Breast epithelium (tissue), 4 donors: ENCODE measurements at regions not wholly inside any gene's neighbourhood (a gene's known extent, or its start where the extent isn't known, plus 50 kb on each side); places are given as distances from the start of the nearest gene placed in this dataset.

Experiments used
- DNase-seq, 2 donors: peaks; one replicate each; pipeline ENCODE4 v3.0.0-alpha.2; 2019; ENCODE audit warnings: low spot score in 2 of 2
- H3K27ac ChIP-seq, 2 donors: fragments of 200-600 bp; sonication (generic) in 1 of 2; one replicate each; pipeline ENCODE4 v1.5.1; 2016 to 2019; ENCODE audit warnings: mild to moderate bottlenecking in 1 of 2
- H3K27me3 ChIP-seq, 2 donors: fragments of 200-600 bp; sonication (generic) in 1 of 2; one replicate each; pipeline versions ENCODE4 v1.5.1 to v1.6.0; 2017 to 2019; ENCODE audit warnings: control low read depth in 1 of 2, mild to moderate bottlenecking in 1 of 2
- H3K36me3 ChIP-seq: fragments of 200-600 bp; one replicate; pipeline ENCODE4 v1.5.1; 2019
- H3K4me1 ChIP-seq, 2 donors: fragments of 200-600 bp; sonication (generic); one replicate each; pipeline ENCODE4 v1.5.1; 2016 to 2019; ENCODE audit warnings: control low read depth in 1 of 2
- H3K4me3 ChIP-seq, 3 donors: fragments of 200-600 bp; sonication (generic); 1 replicate in 2 of 3; 2 replicates in 1 of 3; pipeline ENCODE4 v1.5.1; 2016 to 2019; ENCODE audit warnings: mild to moderate bottlenecking in 3 of 3, moderate library complexity in 2 of 3
- H3K9me3 ChIP-seq, 2 donors: fragments of 200-600 bp; sonication (generic) in 1 of 2; one replicate each; pipeline ENCODE4 v1.5.1; 2016 to 2019; ENCODE audit warnings: control low read depth in 1 of 2
- CTCF ChIP-seq, 3 donors: fragments of 450-650 bp; IDR thresholded peaks; one replicate each; pipeline ENCODE4 v1.5.1; 2016 to 2017; ENCODE audit warnings: antibody characterized with exemption in 3 of 3, mild to moderate bottlenecking in 3 of 3, moderate library complexity in 3 of 3
- POLR2A ChIP-seq: fragments of 450-650 bp; IDR thresholded peaks from one replicate; pipeline ENCODE4 v1.6.1; 2016; ENCODE audit warnings: antibody characterized with exemption, mild to moderate bottlenecking, moderate library complexity
- POLR2AphosphoS5 ChIP-seq, 3 donors: sonication (generic); formaldehyde crosslinking; IDR thresholded peaks; one replicate each; pipeline ENCODE4 v1.6.1; 2017; ENCODE audit warnings: antibody characterized with exemption in 3 of 3
- intact Hi-C: fragments of 100-400 bp; cut with DNase I; formaldehyde crosslinking; loops from one replicate; pipeline ENCODE4 v1.15.1; 2023; ENCODE audit warnings: low total_unique reads

GRCh38 chr1:187283984-187284383 is 455.2 kb downstream of the PLA2G4A start:
- no peak for DNase-seq
- Histone ChIP-seq H3K4me3 (no peak overlapping the region), H3K4me1 (no peaks in the 10 kb centered on the region), H3K27me3 (no peaks in the 10 kb centered on the region), H3K36me3 (no peaks in the 10 kb centered on the region), H3K27ac (no peak overlapping the region), H3K9me3 (peaks cover 0 to 3% of the 10 kb centered on the region in 2 donors)
- intact Hi-C loops: no loop called here
- TF ChIP-seq CTCF (IDR thresholded peaks at IDR 0.05): no peak
- no peak for TF ChIP-seq POLR2AphosphoS5 (IDR thresholded peaks at IDR 0.05)
- no peak for TF ChIP-seq POLR2A

- intact Hi-C loops: no loop called here
- no peak for DNase-seq
- Histone ChIP-seq H3K4me3 (no peak overlapping the region), H3K27ac (no peak overlapping the region), H3K27me3 (no peaks in the 10 kb centered on the region), H3K9me3 (no peaks in the 10 kb centered on the region), H3K4me1 (no peaks in the 10 kb centered on the region), H3K36me3 (no peaks in the 10 kb centered on the region)
- no peak for TF ChIP-seq CTCF (IDR thresholded peaks at IDR 0.05)
- TF ChIP-seq POLR2A: no peak
- no peak for TF ChIP-seq POLR2AphosphoS5 (IDR thresholded peaks at IDR 0.05)
Measured at GRCh38 chr1:187294421-187295201, 465.9 kb downstream of the PLA2G4A start.

GRCh38 chr1:187300081-187300480 is 471.3 kb downstream of the PLA2G4A start:
- no peak for DNase-seq
- no peak for TF ChIP-seq CTCF (IDR thresholded peaks at IDR 0.05)
- no peak for TF ChIP-seq POLR2A
- TF ChIP-seq POLR2AphosphoS5 (IDR thresholded peaks at IDR 0.05): no peak
- Histone ChIP-seq H3K27me3 (no peaks in the 10 kb centered on the region), H3K4me3 (no peak overlapping the region), H3K4me1 (no peaks in the 10 kb centered on the region), H3K9me3 (no peaks in the 10 kb centered on the region), H3K36me3 (no peaks in the 10 kb centered on the region), H3K27ac (no peak overlapping the region)
- intact Hi-C loops: no loop called here

- no peak for TF ChIP-seq POLR2A
- no peaks in the 10 kb centered on the region for H3K27me3 ChIP-seq
Measured at GRCh38 chr1:187306710-187307415, 478.1 kb downstream of the PLA2G4A start.

GRCh38 chr1:187310038-187310631 is 481.4 kb downstream of the PLA2G4A start:
- H3K4me1 ChIP-seq: no peaks in the 10 kb centered on the region
- H3K27me3 ChIP-seq: no peaks in the 10 kb centered on the region
- intact Hi-C loops: no loop called here
- H3K27ac ChIP-seq: no peak overlapping the region
- no peaks in the 10 kb centered on the region for H3K36me3 ChIP-seq
- H3K4me3 ChIP-seq: no peak overlapping the region
- TF ChIP-seq CTCF (IDR thresholded peaks at IDR 0.05) (no peak), POLR2A (no peak), POLR2AphosphoS5 (IDR thresholded peaks at IDR 0.05) (no peak)
- H3K9me3 ChIP-seq: no peaks in the 10 kb centered on the region
- DNase-seq: no peak

More at GRCh38 chr1:187306710-187307415, 478.1 kb downstream of the PLA2G4A start:
- no peak for DNase-seq
- no peak overlapping the region for H3K27ac ChIP-seq
- intact Hi-C loops: no loop called here
- no peaks in the 10 kb centered on the region for H3K4me1 ChIP-seq
- H3K4me3 ChIP-seq: no peak overlapping the region
- H3K9me3 ChIP-seq: no peaks in the 10 kb centered on the region
- no peaks in the 10 kb centered on the region for H3K36me3 ChIP-seq
